CD4-positive, alpha-beta T cell (primary cell): ENCODE measurements at regions not wholly inside any gene's neighbourhood (a gene's known extent, or its start where the extent isn't known, plus 50 kb on each side); places are given as distances from the start of the nearest gene placed in this dataset.

Source experiments
- ATAC-seq: fragments of 200-7000 bp; cut with Tn5 transposase; one replicate; pipeline ENCODE4 v1.10.0; 2022; ENCODE audit warnings: mild to moderate bottlenecking; ENCODE audit not compliant: poor library complexity
- CTCF ChIA-PET: fragments of 350-600 bp; sonication (Branson Sonifier 250); formaldehyde crosslinking; loops from one replicate; lab custom pipeline; 2021; ENCODE audit warnings: antibody characterized with exemption, inconsistent platforms; lab: Charles Lee
- POLR2A ChIA-PET: fragments of 350-600 bp; sonication (Branson Sonifier 250); formaldehyde crosslinking; loops from one replicate; lab custom pipeline; 2021; ENCODE audit warnings: antibody characterized with exemption, inconsistent platforms; lab: Charles Lee
- DNase-seq, 14 experiments: peaks; one replicate each; pipeline ENCODE4 v3.0.0-alpha.2; 2013 to 2020; ENCODE audit warnings: mixed read lengths in 2 of 14
- H3K27ac ChIP-seq, 2 donors: one replicate each; pipeline versions ENCODE4 v1.5.1 to v1.7.0; 2013; ENCODE audit warnings: low read length in 2 of 2, low read depth in 1 of 2, mild to moderate bottlenecking in 1 of 2
- H3K27me3 ChIP-seq, 2 experiments: 1 replicate in 1 of 2; 2 replicates in 1 of 2; pipeline versions ENCODE4 v1.6.1 to v1.7.0; 2013; ENCODE audit warnings: low read length in 2 of 2, control low read depth in 1 of 2, mild to moderate bottlenecking in 1 of 2, moderate library complexity in 1 of 2; ENCODE audit not compliant: insufficient read depth in 2 of 2, control insufficient read depth in 1 of 2
- H3K36me3 ChIP-seq: one replicate; pipeline ENCODE4 v1.6.1; 2013; ENCODE audit warnings: low read length, control low read depth; ENCODE audit not compliant: insufficient read depth
- H3K4me1 ChIP-seq: one replicate; pipeline ENCODE4 v1.6.1; 2013; ENCODE audit warnings: low read length, control low read depth; ENCODE audit not compliant: insufficient read depth
- H3K4me3 ChIP-seq: one replicate; pipeline ENCODE4 v1.5.1; 2013; ENCODE audit warnings: mild to moderate bottlenecking, low read length, moderate library complexity
- H3K9me3 ChIP-seq, 2 experiments: 1 replicate in 1 of 2; 2 replicates in 1 of 2; pipeline versions ENCODE4 v1.6.1 to v1.7.0; 2013; ENCODE audit warnings: low read length in 2 of 2, mild to moderate bottlenecking in 2 of 2, control low read depth in 1 of 2, moderate library complexity in 1 of 2; ENCODE audit not compliant: control insufficient read depth in 1 of 2, insufficient read depth in 1 of 2
- H3K27ac Mint-ChIP-seq: one replicate; pipeline ENCODE4 v1.8.0; 2020; ENCODE audit warnings: mixed read lengths
- H3K27me3 Mint-ChIP-seq: one replicate; pipeline ENCODE4 v1.8.0; 2021; ENCODE audit warnings: mixed read lengths
- H3K36me3 Mint-ChIP-seq: one replicate; pipeline ENCODE4 v1.8.0; 2021; ENCODE audit warnings: low read depth, mixed read lengths
- H3K4me1 Mint-ChIP-seq: one replicate; pipeline ENCODE4 v1.8.0; 2021; ENCODE audit warnings: low read depth, mixed read lengths
- H3K4me3 Mint-ChIP-seq: one replicate; pipeline ENCODE4 v1.8.0; 2020; ENCODE audit warnings: mild to moderate bottlenecking, mixed read lengths
- H3K9me3 Mint-ChIP-seq: one replicate; pipeline ENCODE4 v1.8.0; 2020; ENCODE audit warnings: mixed read lengths
- intact Hi-C, 2 experiments: fragments of 100-400 bp; cut with DNase I in 1 of 2; cut with micrococcal nuclease in 1 of 2; formaldehyde crosslinking; loops; one replicate each; pipeline versions ENCODE4 v1.15.1 to v1.9.0; 2023 to 2025; cut with DNase I, micrococcal nuclease
- TF ChIP-seq, protein P1 (sequence below): fragments of 200-600 bp; IDR thresholded peaks from one replicate; pipeline ENCODE4 v1.8.0; 2022; ENCODE audit warnings: antibody characterized with exemption, mild to moderate bottlenecking

- DNase-seq (no peak), ATAC-seq (no peak)
- Histone ChIP-seq H3K36me3 (no peaks in the 10 kb centered on the region), H3K27me3 (no peaks in the 10 kb centered on the region), H3K4me1 (no peaks in the 10 kb centered on the region), H3K27ac (no peak overlapping the region), H3K9me3 (no peaks in the 10 kb centered on the region), H3K4me3 (no peak overlapping the region)
- TF ChIP-seq, protein P1, sequence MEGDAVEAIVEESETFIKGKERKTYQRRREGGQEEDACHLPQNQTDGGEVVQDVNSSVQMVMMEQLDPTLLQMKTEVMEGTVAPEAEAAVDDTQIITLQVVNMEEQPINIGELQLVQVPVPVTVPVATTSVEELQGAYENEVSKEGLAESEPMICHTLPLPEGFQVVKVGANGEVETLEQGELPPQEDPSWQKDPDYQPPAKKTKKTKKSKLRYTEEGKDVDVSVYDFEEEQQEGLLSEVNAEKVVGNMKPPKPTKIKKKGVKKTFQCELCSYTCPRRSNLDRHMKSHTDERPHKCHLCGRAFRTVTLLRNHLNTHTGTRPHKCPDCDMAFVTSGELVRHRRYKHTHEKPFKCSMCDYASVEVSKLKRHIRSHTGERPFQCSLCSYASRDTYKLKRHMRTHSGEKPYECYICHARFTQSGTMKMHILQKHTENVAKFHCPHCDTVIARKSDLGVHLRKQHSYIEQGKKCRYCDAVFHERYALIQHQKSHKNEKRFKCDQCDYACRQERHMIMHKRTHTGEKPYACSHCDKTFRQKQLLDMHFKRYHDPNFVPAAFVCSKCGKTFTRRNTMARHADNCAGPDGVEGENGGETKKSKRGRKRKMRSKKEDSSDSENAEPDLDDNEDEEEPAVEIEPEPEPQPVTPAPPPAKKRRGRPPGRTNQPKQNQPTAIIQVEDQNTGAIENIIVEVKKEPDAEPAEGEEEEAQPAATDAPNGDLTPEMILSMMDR: no peak
- Mint-ChIP-seq H3K36me3 (no peaks in the 10 kb centered on the region), H3K27ac (no peak overlapping the region), H3K27me3 (peaks cover 12% of the 10 kb centered on the region), H3K4me3 (no peak overlapping the region), H3K4me1 (no peaks in the 10 kb centered on the region), H3K9me3 (no peaks in the 10 kb centered on the region)
- intact Hi-C loops: no loop called here
- POLR2A ChIA-PET: no interaction called here
- CTCF ChIA-PET: no interaction called here
Observed at GRCh38 chr12:111155020-111155419, 213.9 kb downstream of the PHETA1 start.

DNA sequence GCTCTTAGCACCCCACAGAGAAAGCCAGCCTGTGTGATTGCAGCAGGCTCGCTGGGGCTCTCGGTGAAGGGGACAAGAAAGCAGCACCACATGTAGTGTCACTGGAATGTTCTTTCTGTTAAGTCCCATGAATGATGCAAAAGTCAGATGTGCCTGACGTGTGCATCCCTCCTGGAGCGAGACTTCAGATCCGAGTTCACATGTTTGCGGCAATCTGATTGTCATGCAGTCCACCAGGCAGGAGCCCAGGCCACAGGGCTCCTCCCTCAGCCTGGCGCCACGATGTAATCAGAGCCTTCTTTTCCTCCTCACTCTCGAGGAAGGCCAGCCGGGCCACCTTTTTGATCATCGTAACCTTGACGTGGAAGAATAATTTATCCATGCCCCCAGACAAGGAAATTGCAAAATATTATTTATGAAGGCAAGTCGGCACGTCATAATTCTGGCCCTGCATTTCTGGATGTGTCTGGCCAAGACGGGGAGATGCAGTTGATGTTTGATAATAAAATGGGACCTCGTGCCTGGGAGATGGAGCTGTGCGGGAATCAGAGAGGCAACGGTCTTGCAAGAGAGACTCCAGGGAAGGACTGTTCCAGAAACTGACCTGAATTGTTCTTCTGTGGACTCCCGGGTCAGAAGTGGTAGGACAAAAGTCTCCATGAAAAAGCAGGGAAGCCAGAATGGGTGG, 214.6 kb downstream of the PHETA1 start:
- DNase-seq (no peak), ATAC-seq (no peak)
- Mint-ChIP-seq H3K27me3 (peaks cover 12% of the 10 kb centered on the region), H3K36me3 (no peaks in the 10 kb centered on the region), H3K27ac (no peak overlapping the region), H3K4me3 (no peak overlapping the region), H3K4me1 (no peaks in the 10 kb centered on the region), H3K9me3 (no peaks in the 10 kb centered on the region)
- intact Hi-C loops: no loop called here
- CTCF ChIA-PET: no interaction called here
- H3K27ac ChIP-seq: no peak overlapping the region
- H3K4me1 ChIP-seq: no peaks in the 10 kb centered on the region
- H3K36me3 ChIP-seq: no peaks in the 10 kb centered on the region
- H3K27me3 ChIP-seq: no peaks in the 10 kb centered on the region
- H3K9me3 ChIP-seq: no peaks in the 10 kb centered on the region
- TF ChIP-seq, protein P1: no peak
- POLR2A ChIA-PET: no interaction called here
- no peak overlapping the region for H3K4me3 ChIP-seq

DNA sequence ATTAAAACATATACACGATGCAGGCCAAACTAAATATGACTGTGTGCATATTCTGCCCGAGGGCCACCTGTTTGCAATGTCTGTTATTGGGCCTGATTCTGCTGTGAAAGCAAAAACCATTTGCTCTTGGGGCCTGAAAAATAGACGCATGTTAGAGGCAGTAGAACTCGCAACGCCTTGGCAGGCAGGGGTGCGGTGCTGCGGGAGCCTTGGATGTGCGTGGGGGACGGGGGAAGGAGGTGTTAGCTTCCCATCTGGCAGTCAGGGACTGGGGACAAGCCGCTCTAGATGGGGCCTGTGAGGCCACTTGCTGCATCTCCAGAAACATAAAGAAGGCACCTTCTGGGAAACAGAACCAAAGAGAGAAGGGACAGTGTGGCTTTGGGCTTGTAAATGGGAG, 216.3 kb downstream of the PHETA1 start:
- Mint-ChIP-seq H3K36me3 (no peaks in the 10 kb centered on the region), H3K27ac (no peak overlapping the region), H3K4me3 (no peak overlapping the region), H3K9me3 (no peaks in the 10 kb centered on the region), H3K27me3 (peaks cover 16% of the 10 kb centered on the region), H3K4me1 (no peaks in the 10 kb centered on the region)
- Histone ChIP-seq H3K9me3 (peaks cover 0 to 3% of the 10 kb centered on the region in 2 experiments), H3K4me3 (no peak overlapping the region), H3K27ac (no peak overlapping the region), H3K36me3 (no peaks in the 10 kb centered on the region), H3K4me1 (no peaks in the 10 kb centered on the region), H3K27me3 (no peaks in the 10 kb centered on the region)
- ATAC-seq (no peak), DNase-seq (no peak)
- POLR2A ChIA-PET: no interaction called here
- CTCF ChIA-PET: no interaction called here
- intact Hi-C loops: no loop called here
- TF ChIP-seq, protein P1: no peak
